ENCODE measurements at regions not wholly inside any gene's neighbourhood (a gene's known extent, or its start where the extent isn't known, plus 50 kb on each side); places are given as distances from the start of the nearest gene placed in this dataset.
A peak's percentile ranks its signal among the peaks of the same experiment; 100 is the strongest.

GRCh38 chr11:33615751-33616150 is 84.9 kb downstream of the C11orf91 start:
- no peak for DNase-seq

- DNase-seq: no peak
These were observed 87.2 kb downstream of the C11orf91 start for GRCh38 chr11:33613404-33613803.

DNA sequence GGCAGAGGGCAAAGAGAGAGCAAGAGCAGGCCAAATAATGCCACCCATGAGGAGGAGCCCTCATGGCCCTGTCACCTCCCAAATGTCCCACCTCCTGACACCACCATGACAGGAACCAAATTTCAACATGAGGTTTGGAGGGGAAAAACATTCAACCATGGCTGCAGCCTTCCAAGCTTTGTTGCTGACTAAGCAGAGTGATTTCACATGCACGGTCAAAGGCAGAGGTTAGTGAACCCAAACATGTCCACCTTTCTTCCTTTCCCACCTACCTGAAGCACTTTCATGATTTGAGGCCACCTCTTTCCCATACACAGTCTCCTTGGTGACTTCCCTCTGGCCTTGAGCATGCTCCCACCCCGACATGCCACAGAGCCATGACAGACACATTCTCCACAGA is 89.7 kb downstream of the C11orf91 start:
- no peak for DNase-seq

- DNase-seq: no peak
These were observed 92.2 kb downstream of the C11orf91 start for GRCh38 chr11:33608386-33608785.

GRCh38 chr11:33606762-33607161 is 93.9 kb downstream of the C11orf91 start:
- DNase-seq: no peak

DNA sequence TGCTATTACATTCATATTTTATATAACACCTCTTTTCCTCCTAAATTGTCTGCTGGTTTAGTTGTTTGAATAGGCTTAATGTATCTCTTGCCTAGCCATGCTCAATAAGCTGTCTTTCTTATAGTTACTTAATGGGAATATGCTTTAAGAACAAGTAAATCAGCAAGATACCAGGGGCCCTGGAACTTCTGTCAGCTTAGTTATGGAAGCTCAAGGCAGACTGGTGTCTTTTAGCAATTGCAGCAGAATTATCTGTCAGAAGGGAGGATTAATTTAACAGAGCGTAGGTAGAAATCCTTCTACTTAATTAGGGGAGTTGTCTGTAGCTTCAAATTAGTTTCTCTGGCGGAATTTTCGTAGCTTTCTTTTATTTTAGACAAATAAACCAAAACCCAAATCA is 94.9 kb downstream of the C11orf91 start:
- no peak for DNase-seq

DNA sequence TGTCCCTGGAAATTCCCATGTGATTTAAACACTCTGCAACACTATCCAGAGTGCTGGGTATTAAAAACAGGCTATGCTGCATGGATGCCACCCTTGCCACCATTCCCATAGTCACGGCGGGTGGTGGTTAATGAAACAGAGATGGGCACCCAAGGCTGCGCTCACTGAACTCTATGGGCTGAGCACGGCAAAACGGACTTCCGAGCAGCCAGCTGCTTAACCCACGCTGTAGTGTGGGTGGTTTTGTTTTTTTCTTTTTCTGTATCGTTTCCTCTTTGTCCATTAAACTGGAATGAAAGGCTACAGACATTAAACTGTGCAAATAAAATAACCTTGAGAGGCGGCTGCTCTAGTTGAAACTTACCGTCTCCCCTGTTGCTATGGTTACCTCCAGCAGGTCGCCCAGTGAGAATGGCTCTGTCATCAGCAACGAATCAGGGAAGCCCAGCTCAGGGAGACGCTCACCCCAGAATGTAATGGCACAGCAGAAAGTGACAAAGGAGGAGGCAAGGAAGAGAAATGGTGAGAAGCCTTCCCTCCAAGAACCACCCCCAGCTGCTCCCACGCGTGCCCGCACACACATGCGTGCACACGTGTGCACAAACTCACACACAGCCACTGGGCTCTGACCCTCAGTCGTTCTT is 102.1 kb downstream of the C11orf91 start:
- DNase-seq: no peak

DNA sequence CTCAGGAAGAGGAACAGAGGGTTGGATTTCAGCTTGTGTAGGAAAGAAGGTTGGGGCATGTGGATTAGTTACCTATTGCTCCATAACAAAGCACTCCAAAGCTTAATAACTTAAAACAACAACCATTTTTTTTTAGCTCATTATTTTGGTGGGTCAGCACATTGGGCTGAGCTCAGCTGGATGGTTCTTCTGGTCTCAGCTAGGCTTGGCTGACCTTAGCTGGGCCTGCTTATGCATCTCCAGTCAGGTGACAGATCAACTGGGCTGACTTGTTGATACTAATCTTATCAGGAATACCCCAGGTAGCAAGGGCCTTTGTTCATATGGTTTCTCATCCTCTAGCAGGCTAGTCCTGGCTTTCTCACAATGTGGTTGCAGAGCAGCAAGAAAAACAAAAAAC is 106.4 kb downstream of the C11orf91 start:
- no peak for DNase-seq

GRCh38 chr11:33590441-33590840 is 110.2 kb downstream of the C11orf91 start:
- no peak for DNase-seq

DNA sequence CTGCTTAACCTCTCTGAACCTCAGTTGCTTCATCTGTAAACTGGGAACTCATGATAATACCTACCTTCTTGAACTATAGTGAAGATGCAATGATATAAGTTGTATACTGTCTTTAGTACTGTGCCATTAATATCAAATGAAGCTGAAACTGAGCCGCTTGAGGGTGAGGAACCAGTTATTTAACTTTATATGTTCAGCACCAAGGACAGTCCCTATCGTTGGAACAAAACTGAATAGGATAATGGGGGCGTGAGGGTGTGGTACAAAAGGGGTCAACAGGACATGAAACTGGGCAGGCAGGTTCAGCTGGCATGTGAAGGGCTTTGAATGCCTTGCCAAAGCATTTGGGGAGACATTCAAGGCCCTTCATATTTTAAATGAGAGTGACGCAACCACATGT is 112.6 kb downstream of the C11orf91 start:
- DNase-seq: no peak

- DNase-seq: peak; percentile 51
These were observed 114.9 kb downstream of the C11orf91 start for GRCh38 chr11:33585586-33586209.

GRCh38 chr11:33582636-33583325 is 117.8 kb downstream of the C11orf91 start:
- no peak for DNase-seq

- DNase-seq: no peak
These were observed 121.5 kb downstream of the C11orf91 start for GRCh38 chr11:33579101-33579500.

- no peak for DNase-seq
These were observed 123.4 kb downstream of the C11orf91 start for GRCh38 chr11:33577204-33577603.

DNA sequence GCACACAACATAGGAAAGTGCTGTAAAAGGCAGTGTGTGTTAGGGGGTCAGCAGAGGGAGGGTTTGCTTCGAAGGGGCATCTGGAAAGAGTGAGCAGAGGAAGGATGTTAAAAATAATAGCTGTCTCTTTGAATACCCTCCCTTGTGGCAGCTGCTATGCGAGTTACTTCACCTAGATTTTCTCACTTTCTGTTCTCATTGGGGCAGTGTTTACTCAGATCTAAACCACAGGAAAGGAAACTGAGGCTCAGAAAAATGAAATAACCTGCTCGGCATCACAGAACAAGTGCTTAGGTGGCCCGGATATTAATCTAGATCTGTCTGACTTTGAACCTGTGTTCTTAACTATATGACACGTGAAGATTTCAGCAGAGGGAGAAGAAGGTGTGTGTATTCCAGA is 125.3 kb downstream of the C11orf91 start:
- no peak for DNase-seq

DNA sequence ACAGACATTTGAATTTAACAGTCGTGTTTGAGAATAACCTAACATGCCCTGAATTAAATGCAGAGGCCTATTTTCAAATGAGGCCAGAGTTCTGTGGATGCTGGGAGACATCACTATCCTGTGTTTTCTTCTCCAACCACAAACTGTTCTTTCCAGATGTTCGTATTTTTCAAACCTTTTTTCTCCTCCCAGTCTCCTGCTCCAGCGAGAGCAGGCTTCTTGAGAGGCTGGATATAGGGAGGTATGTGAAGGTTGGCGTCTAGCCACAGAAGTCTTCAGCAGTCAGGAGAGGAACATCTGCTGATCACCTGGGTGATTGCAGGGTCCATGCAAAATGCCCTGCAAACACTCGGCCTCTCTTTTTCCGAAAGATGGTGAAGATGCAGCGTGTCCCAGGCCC is 126.3 kb downstream of the C11orf91 start:
- peak; percentile 73 for DNase-seq

GRCh38 chr11:33569333-33569732 is 131.3 kb downstream of the C11orf91 start:
- no peak for DNase-seq

DNA sequence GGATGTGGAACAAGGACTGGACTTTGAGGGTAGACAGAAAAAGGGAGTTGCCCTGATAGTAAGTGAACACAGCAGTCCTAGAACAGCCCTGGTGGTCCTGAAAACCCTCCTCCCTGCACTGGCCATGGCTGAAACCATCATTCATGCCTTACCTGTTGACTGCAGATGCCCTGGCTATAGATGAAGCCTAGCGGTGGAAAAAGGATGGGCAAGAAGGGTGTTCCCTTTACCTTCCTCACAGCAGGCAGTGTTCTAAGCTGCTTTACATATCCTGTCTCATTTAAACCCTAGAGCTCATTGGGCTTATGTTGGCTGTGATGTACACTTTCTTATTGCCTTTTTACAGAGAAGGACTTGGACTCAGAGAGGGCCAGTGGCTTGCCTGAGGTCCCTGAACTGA is 133.6 kb downstream of the C11orf91 start:
- DNase-seq: no peak

GRCh38 chr11:33564856-33565453 is 135.7 kb downstream of the C11orf91 start:
- DNase-seq: no peak

DNA sequence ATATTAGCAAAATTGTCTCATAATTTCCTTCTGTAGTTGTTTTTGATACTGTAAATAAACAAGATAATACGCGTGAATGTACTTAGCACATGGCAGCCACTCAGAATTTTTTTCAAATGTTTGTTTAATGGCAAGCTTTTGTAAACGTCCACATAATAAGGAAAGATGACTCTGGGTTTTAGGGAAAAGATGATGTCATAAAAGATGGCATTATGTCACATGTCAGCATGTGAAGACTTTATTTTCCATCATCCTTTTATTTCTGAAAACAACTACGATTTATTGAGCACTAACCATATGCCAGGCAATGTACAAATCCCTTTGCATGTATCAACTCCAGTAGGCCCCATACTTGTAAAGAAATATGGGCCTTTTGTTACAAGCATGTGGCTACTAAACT is 139.9 kb downstream of the C11orf91 start:
- DNase-seq: no peak

GRCh38 chr11:33559567-33559966 is 141.1 kb downstream of the C11orf91 start:
- no peak for DNase-seq

DNA sequence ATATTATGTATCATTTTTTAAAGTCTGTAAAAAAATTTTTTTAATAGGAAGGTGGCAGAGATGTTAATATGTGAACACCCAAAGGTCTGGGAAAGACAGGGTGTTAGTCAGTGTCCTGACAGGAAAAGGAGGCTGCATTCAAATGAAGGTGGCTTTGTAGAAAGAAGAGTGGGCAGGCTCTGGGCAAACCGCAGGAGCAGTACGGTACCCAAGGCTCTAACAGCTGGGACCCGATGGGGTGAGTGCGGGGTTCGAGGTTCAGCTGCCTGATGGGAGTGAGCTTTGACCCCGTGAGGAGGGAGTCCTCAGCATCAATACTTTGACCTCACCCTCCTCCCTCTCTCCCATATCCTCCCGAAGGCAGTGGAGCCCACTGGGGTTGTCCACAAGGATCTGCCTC is 142.5 kb downstream of the C11orf91 start:
- DNase-seq: no peak

DNA sequence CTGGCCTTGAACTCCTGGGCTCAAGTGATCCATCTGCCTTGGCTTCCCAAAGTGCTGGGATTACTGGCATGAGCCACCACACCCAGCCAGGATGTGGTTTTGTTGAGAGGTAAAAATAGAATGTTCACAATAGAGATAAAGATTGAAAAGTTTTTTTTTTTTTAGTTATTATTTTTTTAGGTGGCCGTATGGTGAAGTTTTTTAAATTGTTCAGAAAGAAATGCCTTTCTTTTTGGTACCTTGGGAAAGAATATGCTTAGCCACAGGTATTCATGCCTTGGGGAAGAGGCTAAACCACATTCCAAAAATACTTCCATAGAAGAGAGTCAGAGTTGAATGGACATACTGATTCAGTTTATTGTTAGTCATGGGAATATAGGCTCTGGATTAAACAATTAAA is 143.4 kb downstream of the C11orf91 start:
- peak; percentile 90 for DNase-seq

GRCh38 chr11:33554219-33554618 is 146.4 kb downstream of the C11orf91 start:
- no peak for DNase-seq

Data from fibroblast of skin of abdomen (primary cell).